Activated T-cell treated with anti-CD3 and anti-CD28 coated beads, Interleukin-2, amount 50 U/mL, for 1 hour (primary cell): ENCODE measurements at regions not wholly inside any gene's neighbourhood (a gene's known extent, or its start where the extent isn't known, plus 50 kb on each side); places are given as distances from the start of the nearest gene placed in this dataset.
"Not testable (repeated sequence)": the region's sequence is repeated elsewhere in the genome, so short reads cannot be mapped to it uniquely, and the experiment has no call there.

Source experiments
- DNase-seq: peaks from one replicate; pipeline ENCODE4 v3.0.0-alpha.2; 2020

DNA sequence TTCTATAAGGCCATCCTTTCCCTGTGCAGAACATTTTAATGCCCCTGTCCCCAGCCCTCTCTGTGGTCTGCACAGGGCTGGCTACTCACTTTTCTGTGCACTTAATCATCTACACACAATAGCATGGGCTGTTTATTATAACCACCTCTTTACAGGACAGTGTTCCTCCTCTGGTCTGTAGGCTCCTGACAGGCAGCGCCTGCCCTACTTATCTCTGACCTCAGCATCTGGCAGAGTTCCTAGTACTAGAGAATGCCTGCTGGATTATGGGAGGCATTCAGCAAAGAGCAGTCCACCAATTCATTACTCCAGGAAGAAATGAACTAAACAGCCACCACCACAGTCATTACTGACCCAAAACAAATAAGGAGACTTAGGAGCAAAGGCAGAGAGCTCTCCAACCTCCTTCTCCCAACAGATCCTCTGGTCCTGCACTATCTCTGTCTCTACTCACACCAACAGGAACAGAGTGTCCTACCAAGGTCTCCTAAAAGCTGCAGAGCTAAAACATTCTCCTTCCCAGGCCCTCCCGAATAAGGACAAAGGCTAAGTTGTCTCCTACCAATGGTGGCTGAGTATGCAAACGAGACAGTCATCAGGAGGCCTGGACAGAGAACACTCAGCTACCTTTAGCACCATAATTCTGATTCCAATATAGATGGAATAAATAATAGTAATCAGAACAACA lies 279.2 kb downstream of the QDPR start:
- no peak for DNase-seq

DNA sequence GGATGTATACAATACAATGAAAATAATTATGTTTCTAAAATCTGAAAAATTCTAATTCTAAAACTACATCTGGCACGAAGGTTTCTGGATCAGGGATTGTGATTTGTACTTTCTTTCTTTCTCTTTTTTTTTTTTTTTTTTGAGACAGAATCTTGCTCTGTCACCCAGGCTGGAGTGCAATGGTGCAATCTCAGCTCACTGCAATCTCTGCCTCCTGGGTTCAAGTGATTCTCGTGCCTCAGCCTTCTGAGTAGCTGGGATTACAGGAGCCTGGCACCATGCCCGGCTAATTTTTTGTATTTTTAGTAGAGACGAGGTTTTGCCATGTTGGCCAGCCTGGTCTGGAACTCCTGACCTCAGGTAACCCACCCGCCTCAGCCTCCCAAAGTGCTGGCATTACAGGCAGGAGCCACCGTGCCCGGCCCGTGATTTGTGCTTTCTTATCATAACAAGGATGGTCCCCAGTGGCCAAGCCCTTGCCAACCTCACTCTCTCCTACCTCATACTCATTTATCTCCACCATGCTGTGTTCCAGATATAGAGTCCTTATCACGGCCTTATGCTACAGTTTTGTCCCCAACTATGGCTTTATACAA lies 279.9 kb downstream of the QDPR start:
- not testable (repeated sequence) for DNase-seq

DNA sequence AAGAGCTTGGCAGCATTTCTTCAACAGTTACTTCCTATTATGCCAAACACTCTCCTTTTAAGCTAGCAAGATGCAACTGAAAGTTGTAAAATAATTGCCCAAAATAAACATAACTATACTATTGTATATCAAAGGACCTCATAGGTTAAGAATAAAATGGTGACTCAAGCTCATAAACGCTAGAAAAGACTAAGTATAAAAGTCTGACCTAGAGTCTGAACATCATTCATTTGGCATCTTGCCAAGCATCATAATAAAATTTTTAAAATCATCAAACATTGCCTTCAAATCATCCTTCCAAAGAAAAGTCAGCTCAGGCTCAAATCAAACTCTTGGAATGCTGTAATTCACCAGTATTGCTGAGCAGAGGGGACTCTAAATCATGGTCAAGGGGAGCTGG lies 281.2 kb downstream of the QDPR start:
- DNase-seq, result no peak

DNA sequence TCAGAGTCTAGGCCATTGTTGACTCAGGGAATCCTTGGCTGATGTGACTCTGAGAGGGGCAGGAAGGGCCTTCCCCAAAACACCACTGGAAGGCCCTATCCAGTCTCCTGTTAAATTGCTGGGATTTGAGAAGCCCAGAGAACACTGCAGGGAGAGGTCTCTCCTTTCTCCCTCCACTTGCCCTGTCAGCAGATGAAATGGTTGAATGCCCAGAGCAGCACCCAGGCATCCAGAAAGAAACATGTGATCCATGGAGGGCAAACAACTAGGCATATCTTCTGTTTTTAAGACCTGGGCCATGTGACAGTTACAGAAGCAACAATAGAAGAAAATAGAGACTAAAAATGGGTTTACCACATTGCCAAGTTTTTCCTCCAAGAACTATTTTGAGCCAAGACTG lies 291.1 kb downstream of the QDPR start:
- no peak for DNase-seq

DNA sequence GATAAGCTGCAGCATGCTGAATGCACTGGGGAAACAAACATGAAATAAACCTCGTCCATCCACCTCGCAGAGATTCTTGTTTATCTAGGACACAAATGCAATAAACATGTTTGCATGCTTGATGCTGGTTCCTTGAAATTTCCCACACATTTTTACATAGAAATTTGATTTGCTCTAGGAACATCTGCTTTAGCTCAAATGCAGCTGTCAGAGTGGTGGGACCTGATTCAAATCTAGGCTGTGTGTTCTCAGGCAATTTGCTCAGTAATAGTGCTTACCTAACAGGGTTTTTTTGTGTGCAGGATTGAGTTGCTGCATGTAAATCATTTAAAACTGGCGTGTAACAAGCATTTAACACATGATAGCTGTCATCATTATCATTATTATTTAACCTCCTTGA lies 293.1 kb downstream of the QDPR start:
- no peak for DNase-seq

DNA sequence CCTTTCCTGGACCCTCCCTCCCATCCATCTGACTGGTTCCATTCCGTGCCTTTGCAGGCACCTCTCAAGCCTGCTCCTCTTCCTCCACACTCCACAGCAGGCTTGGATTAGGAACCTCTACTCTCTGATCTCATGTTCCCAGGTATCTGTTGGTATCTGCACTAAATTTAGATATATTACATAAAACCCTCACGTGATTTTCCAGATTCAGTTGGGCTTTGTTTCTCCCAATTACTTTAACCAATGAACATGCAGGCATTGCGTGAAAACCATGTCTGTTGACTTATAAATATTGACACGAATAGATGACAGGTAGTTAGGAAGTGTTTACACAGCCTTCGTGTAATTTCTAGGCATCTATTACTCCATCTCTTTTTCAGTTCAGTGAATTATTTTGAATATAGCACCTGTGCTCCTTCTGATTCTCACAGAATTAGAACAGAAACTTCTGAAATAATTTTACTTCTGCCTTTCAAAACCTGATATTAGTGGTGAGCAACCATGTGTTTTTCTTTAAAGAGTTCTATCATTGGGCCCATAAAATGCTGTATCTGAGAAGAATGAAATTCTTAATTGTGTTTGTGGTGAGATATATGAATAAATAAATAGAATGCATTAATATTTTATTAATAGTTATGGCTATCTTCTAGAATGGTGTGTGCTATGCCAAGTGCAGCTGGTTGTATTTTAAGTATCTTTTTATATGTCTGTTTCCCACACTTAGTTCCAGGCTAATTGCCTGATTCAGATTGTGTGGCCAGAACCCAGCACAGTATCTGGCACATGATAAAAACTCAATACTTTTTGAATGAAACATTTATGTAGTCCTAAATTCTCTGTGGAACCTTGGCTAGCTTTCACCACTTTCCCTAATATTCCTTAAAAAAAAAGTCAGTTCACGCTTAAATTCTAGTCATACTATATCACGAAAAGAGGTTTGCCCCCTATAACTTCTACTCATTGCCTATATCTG lies 304.8 kb downstream of the QDPR start:
- DNase-seq, result no peak

DNA sequence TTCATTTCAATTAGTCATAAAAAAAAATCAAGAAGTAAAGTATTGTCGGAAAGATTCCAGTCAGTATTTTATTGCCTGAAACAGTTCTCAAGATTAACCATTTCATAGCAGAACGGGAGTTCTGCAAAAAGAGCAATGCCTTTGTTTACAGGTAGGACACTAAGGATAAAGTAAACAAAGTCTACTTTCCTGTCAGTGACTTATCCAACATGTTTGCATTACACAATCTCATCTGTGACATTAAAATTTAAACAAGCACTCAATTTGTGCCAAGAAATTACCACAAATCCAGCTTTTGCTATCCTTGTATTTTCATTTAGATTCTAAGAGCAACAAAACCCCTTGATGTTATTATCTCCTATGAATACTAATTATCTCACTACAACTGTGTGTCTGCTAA lies 306.5 kb upstream of the LDB2 start:
- no peak for DNase-seq

DNA sequence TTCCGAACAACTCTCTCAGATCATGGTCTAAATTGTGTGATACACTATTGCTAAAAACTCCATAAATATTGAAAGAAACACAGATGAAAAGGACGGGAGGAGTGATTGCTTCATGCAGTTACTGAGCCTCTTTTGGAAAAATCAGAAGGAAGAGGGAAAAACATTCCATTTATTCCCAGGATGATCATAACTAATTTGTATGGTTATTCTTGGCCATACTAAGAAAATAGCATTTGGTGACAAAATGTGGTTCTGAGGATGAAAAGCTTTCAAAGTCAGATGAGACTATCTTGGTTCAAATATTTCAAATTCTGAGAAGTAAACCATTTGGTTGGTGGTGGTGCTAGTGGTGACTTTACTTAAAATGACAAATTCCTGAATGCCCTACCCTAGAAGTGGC lies 305.4 kb upstream of the LDB2 start:
- no peak for DNase-seq

DNA sequence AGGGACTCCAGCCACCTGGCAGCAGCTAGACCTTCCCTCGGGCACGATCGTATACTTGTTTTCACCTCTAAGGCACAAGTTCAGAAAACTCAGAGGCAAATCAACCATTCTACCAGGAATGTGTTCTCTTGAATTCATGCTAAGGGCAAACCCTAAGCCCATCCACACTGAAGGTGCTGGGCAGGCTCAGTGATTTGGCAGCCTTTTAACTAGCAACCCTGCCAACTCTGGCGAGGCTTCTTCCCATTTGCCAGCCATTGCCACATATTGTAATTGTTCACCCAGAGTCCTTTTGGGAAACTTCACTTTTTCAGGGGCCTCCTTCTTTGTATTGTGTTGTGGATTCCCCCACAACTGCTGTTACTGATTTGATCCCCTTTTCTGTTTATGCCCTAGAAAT lies 298.6 kb upstream of the LDB2 start:
- no peak for DNase-seq

DNA sequence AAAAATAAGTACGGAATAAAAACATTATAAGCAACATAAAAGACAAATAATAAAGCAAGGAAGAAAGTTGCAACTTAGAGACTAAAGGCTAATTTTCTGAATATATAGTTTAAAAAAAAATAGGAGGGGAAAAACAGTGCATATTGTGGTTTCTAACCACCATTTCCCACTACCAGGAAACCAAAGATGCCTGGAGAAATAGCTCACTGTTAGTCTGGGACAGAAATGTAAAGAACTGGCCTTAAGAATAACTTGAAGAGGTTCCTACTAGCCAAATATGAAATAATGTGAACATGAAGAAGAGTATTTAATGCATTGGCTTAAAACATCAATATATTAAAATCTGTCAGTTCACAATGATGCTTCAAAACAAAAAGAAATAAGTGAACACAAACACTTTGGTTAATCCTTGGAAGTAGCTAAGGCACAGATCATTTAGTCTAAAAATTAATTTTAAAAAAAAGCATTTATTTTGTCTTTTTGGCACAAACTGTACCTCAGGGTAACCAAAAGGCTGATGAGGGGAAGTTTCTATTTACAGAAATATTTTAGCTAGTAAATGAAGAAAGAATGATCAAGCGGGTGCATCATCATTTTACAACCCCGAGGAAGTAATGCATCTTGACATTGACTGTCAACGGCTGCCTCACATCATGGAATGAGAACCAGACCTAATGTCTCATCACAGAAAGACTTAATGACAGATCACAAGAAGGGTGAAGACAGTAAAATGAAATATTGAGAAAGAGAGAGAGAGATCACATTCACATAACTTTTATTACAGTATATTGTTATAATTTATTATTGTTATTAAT lies 297.2 kb upstream of the LDB2 start:
- DNase-seq, result no peak

DNA sequence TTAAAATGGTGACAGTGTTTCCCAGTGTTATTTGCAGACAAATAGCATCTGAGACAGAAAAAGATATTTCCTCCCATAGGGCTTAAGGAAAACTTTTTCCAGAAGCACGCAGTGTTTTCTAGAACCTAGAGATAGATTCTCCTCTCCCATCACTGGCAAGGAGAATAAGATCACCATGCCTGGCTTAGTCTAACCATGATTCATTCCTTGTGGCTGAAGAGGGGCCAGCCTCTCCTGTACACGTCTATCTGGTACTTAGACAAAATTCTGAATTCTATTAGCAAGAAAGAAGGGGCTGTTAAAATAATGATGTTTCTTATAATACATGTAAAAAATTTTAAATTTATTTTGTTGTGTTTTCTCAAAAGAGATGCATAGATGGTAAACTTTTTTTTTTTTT lies 296.1 kb upstream of the LDB2 start:
- no peak for DNase-seq

DNA sequence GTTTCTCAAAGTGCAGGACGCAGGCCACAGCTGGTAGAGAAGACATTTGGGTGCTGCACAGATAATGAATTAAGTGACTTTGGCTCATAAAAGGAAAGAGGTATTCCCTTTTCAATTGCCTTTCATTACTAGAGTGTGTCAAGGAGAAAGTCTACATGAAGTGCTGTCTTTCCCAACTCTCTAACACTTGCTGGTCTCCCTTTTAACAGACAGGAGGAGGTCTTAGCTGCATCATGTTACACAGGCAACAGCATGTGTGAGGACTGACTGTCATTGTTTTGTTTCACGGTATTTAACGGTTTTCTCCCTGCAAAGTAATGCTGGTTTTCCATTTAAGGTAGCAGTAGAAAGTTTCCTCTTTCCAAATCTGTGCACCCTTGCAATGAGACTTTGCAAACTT lies 291.3 kb upstream of the LDB2 start:
- DNase-seq, result no peak

DNA sequence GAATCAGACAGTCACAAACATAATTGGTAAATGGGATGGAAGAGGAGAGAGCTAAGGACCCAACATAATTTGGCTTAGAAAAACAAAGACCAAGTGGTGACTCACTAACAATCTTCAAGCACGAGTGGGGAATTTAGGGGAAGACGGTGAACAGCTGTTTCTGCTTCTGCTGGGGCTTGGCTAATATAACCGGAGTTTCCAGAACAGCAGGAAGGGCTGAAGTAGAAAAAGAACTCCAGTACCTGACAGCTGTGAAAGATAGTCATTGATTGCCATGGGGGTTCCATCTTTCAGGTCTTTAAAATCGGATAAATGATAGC lies 290.9 kb upstream of the LDB2 start:
- DNase-seq, result no peak

DNA sequence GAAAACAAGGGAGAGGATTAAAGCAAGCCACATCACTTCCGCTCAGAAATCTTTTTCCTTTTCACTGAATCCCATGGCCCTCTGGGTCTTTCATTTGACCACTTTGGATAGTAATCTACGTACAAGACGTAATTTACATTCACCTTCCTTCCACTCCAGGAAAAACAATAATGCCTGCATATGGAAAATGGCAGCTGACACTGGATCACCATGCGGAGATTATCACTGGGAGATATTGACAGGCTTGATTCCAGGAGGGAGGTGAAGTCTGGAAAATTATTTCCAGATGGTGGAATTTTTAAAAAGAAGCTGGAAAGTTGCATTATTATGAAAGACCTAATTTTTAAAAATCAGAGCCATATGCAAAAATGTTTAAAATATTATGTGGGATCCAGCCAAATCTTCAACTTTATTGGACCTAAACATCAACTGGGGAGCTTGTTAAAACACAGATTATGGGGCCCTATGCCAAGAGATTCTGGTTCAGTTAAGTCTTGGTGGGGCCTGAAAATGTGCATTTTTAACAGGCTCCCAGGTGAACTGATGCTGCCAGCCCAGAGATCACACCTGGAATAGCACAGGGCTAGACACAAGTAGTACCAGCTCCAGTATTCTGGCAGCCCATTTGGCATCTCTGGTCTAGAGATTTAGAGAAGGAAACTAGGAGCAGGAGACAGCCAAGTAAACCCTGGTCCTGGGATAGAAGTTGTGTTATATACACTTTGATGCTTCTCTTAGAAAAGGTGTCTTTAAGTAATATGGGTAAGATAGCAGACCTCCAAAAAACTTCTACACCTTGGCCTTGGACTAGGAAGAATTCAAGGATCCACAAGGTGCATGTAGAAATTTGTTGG lies 290.3 kb upstream of the LDB2 start:
- no peak for DNase-seq

DNA sequence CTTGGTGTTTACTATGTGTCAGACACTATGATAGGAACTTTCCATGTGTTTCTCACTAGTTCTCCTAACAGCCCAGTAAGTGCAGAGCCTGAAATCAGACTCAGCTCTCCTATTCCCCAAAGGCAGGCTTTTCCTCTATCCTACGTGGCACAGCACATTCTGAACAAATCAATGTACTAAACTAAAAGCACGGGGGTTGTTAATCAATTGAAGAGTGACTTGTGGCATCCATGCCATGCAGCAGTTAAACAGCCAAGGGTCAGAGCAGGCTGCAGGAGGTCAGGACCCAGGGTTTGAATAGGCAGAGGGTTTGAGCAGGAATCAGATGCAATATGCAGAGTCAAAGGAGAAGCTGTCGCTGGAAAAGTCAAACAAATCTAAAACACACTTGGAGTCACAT lies 289.7 kb upstream of the LDB2 start:
- no peak for DNase-seq

DNA sequence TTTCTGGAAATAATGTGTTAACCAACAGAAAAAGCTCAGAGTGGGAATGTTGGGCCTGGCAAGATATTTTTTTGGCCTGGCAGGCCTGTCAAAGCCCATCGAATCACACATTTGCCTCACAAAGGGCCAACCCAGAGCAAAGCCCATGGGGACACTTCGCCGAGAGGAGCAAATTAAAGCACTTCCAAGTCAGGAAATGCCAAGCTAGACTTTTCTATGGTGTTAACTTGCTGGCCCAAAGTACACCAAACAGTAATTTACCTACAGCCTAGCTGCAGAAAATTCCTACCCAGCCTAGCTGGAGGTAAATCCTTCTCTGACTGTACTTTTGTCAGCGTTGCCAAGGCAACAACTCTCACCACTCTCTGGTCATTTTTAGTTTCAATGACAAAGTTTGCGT lies 288.6 kb upstream of the LDB2 start:
- no peak for DNase-seq

DNA sequence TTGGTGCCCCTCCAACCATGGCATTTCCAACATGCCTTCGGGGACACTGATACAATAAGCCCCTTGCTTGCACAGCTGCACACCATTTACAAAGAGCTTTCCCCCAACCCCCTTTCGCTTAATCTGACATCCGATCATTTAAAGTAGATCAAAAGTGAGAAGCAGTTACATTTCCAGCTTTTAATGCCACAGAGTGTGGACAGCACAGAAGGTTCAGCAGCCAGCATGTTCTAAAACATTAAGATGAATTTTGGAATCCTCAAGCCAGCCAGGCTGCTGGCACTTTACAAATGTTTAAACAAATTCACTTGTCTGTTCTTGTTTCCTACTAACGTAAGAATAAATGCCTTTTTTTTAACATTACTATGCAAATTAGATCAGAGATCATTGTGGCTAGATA lies 284.4 kb upstream of the LDB2 start:
- no peak for DNase-seq

DNA sequence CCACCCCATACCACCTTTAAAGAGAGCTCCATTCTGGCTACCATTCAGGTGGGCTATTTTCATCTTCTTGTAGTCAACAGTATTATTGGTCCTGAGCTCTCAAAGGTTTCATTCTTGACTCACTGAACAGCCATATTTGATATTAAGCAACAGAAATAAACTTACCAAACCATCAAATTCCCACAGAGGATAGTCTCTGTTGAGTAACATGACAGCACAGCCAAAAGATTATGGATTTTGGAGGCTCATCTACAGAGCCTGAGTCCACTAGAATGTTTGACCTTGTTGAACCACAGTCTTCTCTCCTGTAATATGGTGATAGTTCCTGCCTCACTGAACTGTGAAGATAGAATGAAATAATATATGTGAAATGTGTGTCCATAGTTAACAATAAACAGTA lies 276.3 kb upstream of the LDB2 start:
- no peak for DNase-seq

DNA sequence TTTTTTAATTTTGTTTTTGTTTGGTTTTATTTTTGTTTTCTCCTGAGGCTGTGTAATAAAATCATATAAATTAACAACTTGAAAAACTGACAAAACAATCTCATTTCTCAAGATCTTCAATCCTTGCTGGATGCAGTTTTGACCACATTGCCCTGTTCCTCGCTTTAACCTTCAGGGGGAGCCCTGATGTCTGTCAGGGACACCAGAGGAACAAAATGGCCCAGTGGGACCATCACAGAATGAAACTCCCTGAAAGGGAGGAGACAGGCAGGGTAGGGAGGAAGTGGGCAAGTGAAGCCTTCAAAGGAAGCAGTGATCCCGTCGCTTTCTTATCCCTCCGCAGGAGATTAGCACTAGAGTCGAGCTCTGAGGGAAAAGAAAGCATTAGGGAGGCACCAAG lies 274.9 kb upstream of the LDB2 start:
- no peak for DNase-seq

DNA sequence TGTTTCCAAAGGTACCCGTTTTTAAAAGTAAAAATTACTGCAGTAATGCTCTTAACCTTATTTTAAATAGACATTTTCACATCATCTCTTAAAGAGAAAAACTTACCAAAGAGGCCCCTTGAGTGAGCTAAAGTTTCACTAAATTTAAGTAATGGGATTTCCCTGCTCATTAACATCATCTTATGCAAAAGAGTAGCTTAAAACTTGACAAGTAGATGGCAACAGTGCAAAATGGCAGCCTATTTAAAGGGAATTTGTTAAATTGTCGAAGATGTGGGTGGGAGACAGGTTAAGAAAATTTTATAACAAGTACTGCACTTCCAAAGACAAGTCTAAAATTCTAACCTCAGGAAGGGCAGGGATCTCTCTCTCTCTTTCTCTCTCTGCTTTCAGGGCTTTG lies 271.7 kb upstream of the LDB2 start:
- no peak for DNase-seq

DNA sequence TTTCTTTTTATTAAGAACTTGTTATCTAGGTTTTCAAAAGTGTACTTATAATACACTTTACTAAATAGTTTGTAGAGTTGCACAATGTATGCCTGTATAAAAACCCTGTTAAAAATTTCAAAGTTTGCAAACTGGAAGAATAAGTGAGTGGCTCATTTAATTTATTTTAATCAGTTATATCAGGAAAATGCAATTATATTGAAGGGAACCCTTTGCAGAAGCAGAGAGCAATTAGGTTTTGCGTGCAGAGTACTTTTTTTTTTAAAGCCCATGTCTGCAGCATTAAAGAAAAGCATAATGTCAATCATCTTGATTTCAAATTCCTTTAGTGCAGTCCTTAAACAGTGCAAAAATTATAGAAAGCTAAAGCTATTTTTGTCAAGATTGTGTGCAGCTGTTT lies 271.3 kb upstream of the LDB2 start:
- DNase-seq, result no peak

DNA sequence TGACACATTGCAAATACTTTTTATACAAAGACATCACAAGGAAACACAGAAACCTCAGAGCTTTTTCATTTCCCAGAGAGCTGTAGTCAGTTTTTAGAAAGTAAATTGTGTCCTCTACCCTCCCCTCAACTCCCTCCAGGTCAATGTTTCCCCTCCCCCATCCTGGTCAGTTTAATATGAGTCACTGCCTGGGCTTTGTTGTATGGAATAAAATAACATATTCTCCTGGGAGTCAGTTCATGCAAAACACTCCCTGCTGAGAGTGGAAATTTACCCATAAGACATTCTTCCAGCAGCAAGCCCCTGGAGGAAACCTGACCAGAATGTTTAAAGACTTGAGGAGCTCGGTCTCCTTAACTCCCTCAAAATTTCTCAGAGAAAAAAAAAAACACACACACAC lies 270.1 kb upstream of the LDB2 start:
- no peak for DNase-seq
